CD4-positive, alpha-beta T cell treated with Interleukin-10 for 1 hour (primary cell): ENCODE measurements at regions not wholly inside any gene's neighbourhood (a gene's known extent, or its start where the extent isn't known, plus 50 kb on each side); places are given as distances from the start of the nearest gene placed in this dataset.
"Not testable (repeated sequence)": the region's sequence is repeated elsewhere in the genome, so short reads cannot be mapped to it uniquely, and the experiment has no call there.

Source experiments
- DNase-seq: peaks from one replicate; pipeline ENCODE4 v3.0.0-alpha.2; 2020

- DNase-seq, result no peak
These were observed 144.3 kb downstream of the CHIC2 start for GRCh38 chr4:53920116-53920515.

GRCh38 chr4:53919535-53919934 is 144.9 kb downstream of the CHIC2 start:
- DNase-seq, result no peak

- DNase-seq, result no peak
These were observed 146.7 kb downstream of the CHIC2 start for GRCh38 chr4:53917729-53918128.

GRCh38 chr4:53916431-53916889 is 147.9 kb downstream of the CHIC2 start:
- no peak for DNase-seq

GRCh38 chr4:53914313-53915016 is 149.9 kb downstream of the CHIC2 start:
- DNase-seq, result no peak

GRCh38 chr4:53913771-53914170 is 150.6 kb downstream of the CHIC2 start:
- no peak for DNase-seq

GRCh38 chr4:53912766-53913497 is 151.5 kb downstream of the CHIC2 start:
- DNase-seq, result no peak

- peak; percentile 32 for DNase-seq
These were observed 155.7 kb downstream of the CHIC2 start for GRCh38 chr4:53908661-53909078.

- no peak for DNase-seq
These were observed 156.6 kb downstream of the CHIC2 start for GRCh38 chr4:53907772-53908171.

GRCh38 chr4:53906606-53907190 is 157.7 kb downstream of the CHIC2 start:
- no peak for DNase-seq

- no peak for DNase-seq
These were observed 158.4 kb downstream of the CHIC2 start for GRCh38 chr4:53905941-53906377.

GRCh38 chr4:53905276-53905940 is 159.0 kb downstream of the CHIC2 start:
- DNase-seq, result no peak

- no peak for DNase-seq
These were observed 161.6 kb downstream of the CHIC2 start for GRCh38 chr4:53902786-53903185.

GRCh38 chr4:53900271-53900649 is 164.1 kb downstream of the CHIC2 start:
- DNase-seq, result no peak

- no peak for DNase-seq
These were observed 164.7 kb downstream of the CHIC2 start for GRCh38 chr4:53899586-53900270.

- DNase-seq, result no peak
These were observed 169.3 kb downstream of the CHIC2 start for GRCh38 chr4:53895137-53895536.

GRCh38 chr4:53890461-53890860 is 173.9 kb downstream of the CHIC2 start:
- no peak for DNase-seq

GRCh38 chr4:53889326-53890055 is 174.9 kb downstream of the CHIC2 start:
- DNase-seq, result no peak

GRCh38 chr4:53886090-53886489 is 178.3 kb downstream of the CHIC2 start:
- no peak for DNase-seq

GRCh38 chr4:53885668-53886067 is 178.7 kb downstream of the CHIC2 start:
- no peak for DNase-seq

GRCh38 chr4:53877096-53877495 is 187.3 kb downstream of the CHIC2 start:
- not testable (repeated sequence) for DNase-seq

GRCh38 chr4:53866055-53866454 is 198.3 kb downstream of the CHIC2 start:
- no peak for DNase-seq
